GM12872 (cell line): ENCODE measurements at regions not wholly inside any gene's neighbourhood (a gene's known extent, or its start where the extent isn't known, plus 50 kb on each side); places are given as distances from the start of the nearest gene placed in this dataset.

Experiments used
- TF ChIP-seq, protein P1 (sequence below): IDR thresholded peaks from 3 replicates; pipeline ENCODE4 v1.5.1; 2011; ENCODE audit warnings: low read depth, mild to moderate bottlenecking, low read length, moderate library complexity; ENCODE audit not compliant: insufficient read depth

DNA sequence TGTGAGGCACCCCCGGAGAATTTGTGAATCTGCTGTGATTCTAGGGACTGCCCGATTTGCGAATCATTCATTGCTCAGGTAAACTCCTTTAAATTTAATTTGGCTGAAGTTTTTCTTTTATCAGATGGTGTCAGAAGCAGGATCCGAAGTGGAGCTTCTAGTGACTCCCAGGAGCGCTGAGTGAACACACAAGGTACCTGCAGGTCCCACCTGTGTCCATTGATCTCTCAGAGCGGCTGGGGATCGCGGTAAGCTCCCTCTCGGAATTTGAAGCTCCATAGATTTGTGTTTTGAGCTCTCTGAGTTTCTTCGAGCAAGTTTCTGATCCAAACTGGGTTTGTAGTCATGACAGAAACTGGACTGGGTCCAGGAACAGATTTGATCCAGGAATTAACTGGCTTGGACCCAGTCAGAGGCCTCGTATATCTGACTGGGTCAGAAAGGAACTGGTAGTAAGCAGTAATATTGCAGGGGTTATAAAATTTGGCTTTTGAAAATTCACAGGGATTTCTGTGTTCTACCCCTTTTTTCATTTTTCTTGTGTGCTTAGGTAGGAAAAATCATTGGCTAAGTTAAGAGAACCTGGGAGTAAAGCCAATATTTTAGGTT lies 56.2 kb upstream of the EDEM3 start:
- TF ChIP-seq, protein P1, sequence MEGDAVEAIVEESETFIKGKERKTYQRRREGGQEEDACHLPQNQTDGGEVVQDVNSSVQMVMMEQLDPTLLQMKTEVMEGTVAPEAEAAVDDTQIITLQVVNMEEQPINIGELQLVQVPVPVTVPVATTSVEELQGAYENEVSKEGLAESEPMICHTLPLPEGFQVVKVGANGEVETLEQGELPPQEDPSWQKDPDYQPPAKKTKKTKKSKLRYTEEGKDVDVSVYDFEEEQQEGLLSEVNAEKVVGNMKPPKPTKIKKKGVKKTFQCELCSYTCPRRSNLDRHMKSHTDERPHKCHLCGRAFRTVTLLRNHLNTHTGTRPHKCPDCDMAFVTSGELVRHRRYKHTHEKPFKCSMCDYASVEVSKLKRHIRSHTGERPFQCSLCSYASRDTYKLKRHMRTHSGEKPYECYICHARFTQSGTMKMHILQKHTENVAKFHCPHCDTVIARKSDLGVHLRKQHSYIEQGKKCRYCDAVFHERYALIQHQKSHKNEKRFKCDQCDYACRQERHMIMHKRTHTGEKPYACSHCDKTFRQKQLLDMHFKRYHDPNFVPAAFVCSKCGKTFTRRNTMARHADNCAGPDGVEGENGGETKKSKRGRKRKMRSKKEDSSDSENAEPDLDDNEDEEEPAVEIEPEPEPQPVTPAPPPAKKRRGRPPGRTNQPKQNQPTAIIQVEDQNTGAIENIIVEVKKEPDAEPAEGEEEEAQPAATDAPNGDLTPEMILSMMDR, result no peak

DNA sequence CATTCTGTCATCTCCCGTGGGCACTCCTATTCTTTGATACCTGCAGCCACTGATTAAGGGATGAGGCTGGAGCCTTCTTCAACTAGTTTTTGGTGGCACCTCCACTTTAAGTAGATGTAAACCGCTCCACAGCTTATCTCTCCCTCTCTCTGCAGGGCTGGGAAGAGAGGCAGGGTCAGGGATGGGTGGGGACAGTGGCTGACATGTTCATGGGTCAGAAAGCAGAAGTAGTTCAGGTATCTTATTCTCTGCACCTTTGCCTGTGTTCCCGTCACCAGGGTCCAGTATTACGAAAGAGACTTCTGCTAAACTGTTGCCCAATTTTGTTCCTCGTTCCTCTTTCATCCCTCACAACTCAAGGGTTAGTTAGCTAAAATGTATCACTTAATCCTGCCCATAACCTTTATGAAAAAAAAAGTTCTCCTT lies 51.7 kb upstream of the EDEM3 start:
- TF ChIP-seq, protein P1, result no peak

DNA sequence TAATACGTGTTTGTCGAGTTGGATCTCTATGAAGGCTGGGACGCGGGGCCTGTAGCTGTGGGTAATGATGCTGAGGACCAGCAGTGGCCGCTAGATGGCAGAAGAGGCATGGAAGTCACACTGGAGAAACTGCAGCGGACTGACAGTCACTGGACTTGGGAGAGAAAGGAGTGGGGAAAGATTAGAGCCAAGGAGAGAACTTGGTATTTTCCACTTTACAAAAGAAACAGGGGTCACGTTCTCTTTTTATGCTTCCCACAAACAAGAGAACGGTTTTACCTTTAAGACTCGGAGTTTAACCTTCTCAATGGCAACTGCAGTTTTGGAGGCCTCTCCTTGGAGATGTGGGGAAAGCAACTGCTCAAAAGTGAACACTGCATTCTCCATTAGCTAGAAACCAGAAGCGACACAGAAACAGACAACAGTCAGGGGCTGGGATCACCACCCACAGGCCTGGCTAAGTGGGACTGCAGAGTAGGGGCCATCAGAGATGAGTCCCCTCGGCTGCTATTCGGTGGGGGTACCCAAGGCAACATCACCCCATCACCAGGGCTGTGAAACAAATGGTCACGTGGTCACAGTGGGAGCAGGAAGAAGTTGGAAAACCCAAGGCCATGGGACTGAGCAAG lies 51.1 kb upstream of the EDEM3 start:
- TF ChIP-seq, protein P1, result peak; percentile 88
